ENCODE measurements at regions not wholly inside any gene's neighbourhood (a gene's known extent, or its start where the extent isn't known, plus 50 kb on each side); places are given as distances from the start of the nearest gene placed in this dataset.

DNA sequence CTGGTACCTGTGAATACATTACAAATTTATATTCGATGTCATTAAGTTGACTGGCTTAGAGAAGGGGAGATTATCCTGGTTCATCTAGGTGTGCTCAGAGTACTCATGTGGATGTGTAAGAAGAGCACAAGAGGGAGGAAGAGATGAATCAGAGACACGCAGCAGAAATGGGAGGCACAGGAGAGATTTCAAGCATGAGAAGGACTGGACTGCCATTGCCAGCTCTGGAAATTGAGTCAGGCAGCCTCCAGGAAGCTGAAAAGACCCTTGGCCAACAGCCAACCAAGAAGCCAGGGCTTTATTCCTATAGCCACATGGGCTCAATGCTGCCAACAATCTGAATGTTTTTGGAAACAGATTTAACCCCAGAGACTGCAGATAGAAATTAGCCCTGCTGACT lies 1390.0 kb downstream of the STIM2 start:
- TF ChIP-seq POLR2AphosphoS5 (IDR thresholded peaks at IDR 0.05; ENCODE audit: low read depth, low read length), result no peak
- TF ChIP-seq, protein P1, sequence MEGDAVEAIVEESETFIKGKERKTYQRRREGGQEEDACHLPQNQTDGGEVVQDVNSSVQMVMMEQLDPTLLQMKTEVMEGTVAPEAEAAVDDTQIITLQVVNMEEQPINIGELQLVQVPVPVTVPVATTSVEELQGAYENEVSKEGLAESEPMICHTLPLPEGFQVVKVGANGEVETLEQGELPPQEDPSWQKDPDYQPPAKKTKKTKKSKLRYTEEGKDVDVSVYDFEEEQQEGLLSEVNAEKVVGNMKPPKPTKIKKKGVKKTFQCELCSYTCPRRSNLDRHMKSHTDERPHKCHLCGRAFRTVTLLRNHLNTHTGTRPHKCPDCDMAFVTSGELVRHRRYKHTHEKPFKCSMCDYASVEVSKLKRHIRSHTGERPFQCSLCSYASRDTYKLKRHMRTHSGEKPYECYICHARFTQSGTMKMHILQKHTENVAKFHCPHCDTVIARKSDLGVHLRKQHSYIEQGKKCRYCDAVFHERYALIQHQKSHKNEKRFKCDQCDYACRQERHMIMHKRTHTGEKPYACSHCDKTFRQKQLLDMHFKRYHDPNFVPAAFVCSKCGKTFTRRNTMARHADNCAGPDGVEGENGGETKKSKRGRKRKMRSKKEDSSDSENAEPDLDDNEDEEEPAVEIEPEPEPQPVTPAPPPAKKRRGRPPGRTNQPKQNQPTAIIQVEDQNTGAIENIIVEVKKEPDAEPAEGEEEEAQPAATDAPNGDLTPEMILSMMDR (IDR thresholded peaks at IDR 0.05), result no peak

Data from Panc1 (cell line).